K562 (cell line): ENCODE measurements at regions not wholly inside any gene's neighbourhood (a gene's known extent, or its start where the extent isn't known, plus 50 kb on each side); places are given as distances from the start of the nearest gene placed in this dataset.
"Not testable (repeated sequence)": the region's sequence is repeated elsewhere in the genome, so short reads cannot be mapped to it uniquely, and the experiment has no call there.

Experiments
- ATAC-seq: fragments of 200-7000 bp; cut with Tn5 transposase; 3 replicates; pipeline ENCODE4 v1.9.1; 2020; ENCODE audit warnings: moderate library complexity
- BruUV-seq: library from RNA; stranded (reverse); fragments of 400-500 nt; replicated peaks from 2 replicates; lab custom pipeline; 2021; lab: Mats Ljungman, UMichigan
- CTCF ChIA-PET: fragments of 300-600 bp; formaldehyde crosslinking; extraction: SDS; loops from one replicate; lab custom pipeline; 2021; ENCODE audit warnings: low intra/inter-chr PET ratio; lab: Yijun Ruan, JAX
- POLR2A ChIA-PET: fragments of 300-600, 350-650 bp; sonication (Branson Sonifier 250); formaldehyde crosslinking; extraction: SDS; loops from one replicate; lab custom pipeline; 2021; ENCODE audit warnings: antibody characterized with exemption, inconsistent platforms; lab: Yijun Ruan, JAX
- DNase-seq, 4 experiments: peaks; one replicate each; pipeline versions ENCODE4 v3.0.0 to v3.0.0-alpha.2; 2011 to 2018; ENCODE audit warnings: low spot score in 3 of 4, mixed read lengths in 3 of 4; ENCODE audit errors: extremely low read depth in 1 of 4
- FAIRE-seq: peaks from 2 replicates; lab custom pipeline; 2011; peaks lifted over from hg19 to GRCh38; lab: Jason Lieb, UNC
- H2AFZ ChIP-seq: 2 replicates; pipeline ENCODE4 v1.6.0; 2011; ENCODE audit warnings: low read depth, low read length, control low read depth, inconsistent platforms
- H3K27ac ChIP-seq: fragments of 200-600 bp; 3 replicates; pipeline ENCODE4 v1.8.0; 2011; ENCODE audit warnings: low read depth, mild to moderate bottlenecking, control low read depth, inconsistent platforms, low read length, moderate library complexity, mixed read lengths; ENCODE audit errors: extremely low read depth
- H3K27me3 ChIP-seq, 2 experiments: fragments of 300-600 bp in 1 of 2; 2 replicates in 1 of 2; 3 replicates in 1 of 2; pipeline versions ENCODE4 v1.6.0 to v1.8.0; 2011; ENCODE audit warnings: inconsistent platforms in 2 of 2, low read length in 2 of 2, mild to moderate bottlenecking in 1 of 2, mixed read lengths in 1 of 2, moderate library complexity in 1 of 2; ENCODE audit not compliant: control insufficient read depth in 2 of 2, insufficient read depth in 2 of 2
- H3K36me3 ChIP-seq: fragments of 300-600 bp; 3 replicates; pipeline ENCODE4 v1.8.0; 2011; ENCODE audit warnings: mild to moderate bottlenecking, low read length, inconsistent platforms; ENCODE audit not compliant: control insufficient read depth, insufficient read depth
- H3K4me1 ChIP-seq, 2 experiments: fragments of 200-600 bp in 1 of 2; replicated peaks in 1 of 2; 2 replicates in 1 of 2; 3 replicates in 1 of 2; pipeline versions ENCODE4 v1.5.1 to v1.8.0; 2011; ENCODE audit warnings: inconsistent platforms in 2 of 2, low read length in 2 of 2, mild to moderate bottlenecking in 1 of 2, mixed read lengths in 1 of 2, moderate library complexity in 1 of 2; ENCODE audit not compliant: control insufficient read depth in 2 of 2, insufficient read depth in 2 of 2
- H3K4me2 ChIP-seq: 2 replicates; pipeline ENCODE4 v1.6.1; 2011; ENCODE audit warnings: low read length, control low read depth, inconsistent platforms, mixed read lengths; ENCODE audit not compliant: insufficient read depth
- H3K4me3 ChIP-seq: fragments of 200-600 bp; sonication (generic), shearing (Covaris generic); 2 replicates; pipeline ENCODE4 v1.5.1; 2016; ENCODE audit warnings: control low read depth, inconsistent platforms
- H3K79me2 ChIP-seq: fragments of 200-600 bp; 3 replicates; pipeline ENCODE4 v1.8.0; 2011; ENCODE audit warnings: low read length, inconsistent platforms; ENCODE audit not compliant: control insufficient read depth, insufficient read depth
- H3K9ac ChIP-seq, 2 experiments: 2 replicates each; pipeline versions ENCODE4 v1.6.0 to v1.6.1; 2011; ENCODE audit warnings: low read depth in 2 of 2, low read length in 2 of 2, control low read depth in 1 of 2, inconsistent platforms in 1 of 2, mild to moderate bottlenecking in 1 of 2, mixed read lengths in 1 of 2; ENCODE audit not compliant: insufficient read depth in 1 of 2
- H3K9me1 ChIP-seq: one replicate; pipeline ENCODE4 v1.6.0; 2011; ENCODE audit warnings: inconsistent platforms, mild to moderate bottlenecking, low read length, moderate library complexity; ENCODE audit not compliant: control insufficient read depth, insufficient read depth
- H3K9me3 ChIP-seq: replicated peaks from 2 replicates; pipeline ENCODE4 v1.5.1; 2011; ENCODE audit warnings: low read depth, low read length, inconsistent platforms; ENCODE audit not compliant: control insufficient read depth, insufficient read depth
- H4K20me1 ChIP-seq: replicated peaks from 2 replicates; pipeline ENCODE4 v1.6.1; 2011; ENCODE audit warnings: low read length, inconsistent platforms, mixed read lengths; ENCODE audit not compliant: control insufficient read depth, insufficient read depth
- CBX8 ChIP-seq: fragments of 200-600 bp; sonication (generic); IDR thresholded peaks from 2 replicates; pipeline ENCODE4 v1.6.1; 2012; ENCODE audit warnings: borderline replicate concordance, mixed run types, low read depth, mild to moderate bottlenecking, moderate library complexity, mixed read lengths, low read length, control low read depth, inconsistent platforms; ENCODE audit not compliant: poor library complexity, severe bottlenecking; ENCODE audit errors: extremely low read depth
- DDX20 ChIP-seq: fragments of 450-650 bp; IDR thresholded peaks from 2 replicates; pipeline ENCODE4 v1.6.1; 2016; ENCODE audit warnings: missing genetic modification characterization, low read depth, mild to moderate bottlenecking, missing compliant biosample characterization, moderate library complexity
- ELK1 ChIP-seq: sonication (generic); formaldehyde crosslinking; IDR thresholded peaks from 2 replicates; pipeline ENCODE4 v1.8.1; 2022; ENCODE audit warnings: missing genetic modification reagents
- ETV5 ChIP-seq: sonication (generic); formaldehyde crosslinking; IDR thresholded peaks from 2 replicates; pipeline ENCODE4 v1.4.0; 2020; ENCODE audit warnings: low read depth, mild to moderate bottlenecking, missing genetic modification reagents
- FIP1L1 ChIP-seq: fragments of 200-400 bp; formaldehyde crosslinking; IDR thresholded peaks from 2 replicates; pipeline ENCODE4 v1.6.1; 2018; ENCODE audit warnings: mild to moderate bottlenecking, low read depth, low read length; ENCODE audit not compliant: poor library complexity, severe bottlenecking
- GABPA ChIP-seq: fragments of 200-800 bp; sonication (Bioruptor generic); conservative IDR thresholded peaks from 2 replicates; pipeline ENCODE4 v1.6.1; 2016; ENCODE audit warnings: low read depth, missing genetic modification characterization, missing compliant biosample characterization
- HINFP ChIP-seq: fragments of 450-650 bp; conservative IDR thresholded peaks from 2 replicates; pipeline ENCODE4 v1.6.1; 2016; ENCODE audit warnings: missing genetic modification characterization, low read depth, mild to moderate bottlenecking, control low read depth, missing compliant biosample characterization
- HLTF ChIP-seq: fragments of 450-650 bp; IDR thresholded peaks from 2 replicates; pipeline ENCODE4 v1.6.1; 2016
- NCOR1 ChIP-seq: fragments of 450-650 bp; IDR thresholded peaks from 2 replicates; pipeline ENCODE4 v1.6.1; 2016; ENCODE audit warnings: mild to moderate bottlenecking, moderate library complexity
- RFX7 ChIP-seq: fragments of 250-450 bp; sonication (Bioruptor Pico); IDR thresholded peaks from 2 replicates; pipeline ENCODE4 v1.5.1; 2021; ENCODE audit warnings: mild to moderate bottlenecking
- SOX6 ChIP-seq: fragments of 450-650 bp; IDR thresholded peaks from 2 replicates; pipeline ENCODE4 v1.6.1; 2014; ENCODE audit warnings: mild to moderate bottlenecking
- SP2 ChIP-seq: IDR thresholded peaks from 2 replicates; pipeline ENCODE4 v1.6.1; 2011; ENCODE audit warnings: mild to moderate bottlenecking, low read depth, low read length, moderate library complexity; ENCODE audit not compliant: poor library complexity, severe bottlenecking; ENCODE audit errors: extremely low read depth
- ZNF224 ChIP-seq: sonication (generic); formaldehyde crosslinking; IDR thresholded peaks from 2 replicates; pipeline ENCODE4 v1.8.0; 2022; ENCODE audit warnings: mild to moderate bottlenecking, missing genetic modification reagents
- ZNF57 ChIP-seq: fragments of 450-650 bp; formaldehyde crosslinking; IDR thresholded peaks from 2 replicates; pipeline ENCODE4 v1.4.0; 2020; ENCODE audit warnings: mild to moderate bottlenecking, moderate library complexity
- WGBS: fragments of 100-300 bp; shearing (Covaris generic); methylation state at CpG from one replicate; pipeline ENCODE4 v1.1.6; 2016; ENCODE audit warnings: low coverage, mixed read lengths; ENCODE audit not compliant: insufficient coverage; ENCODE audit errors: missing lambda C conversion rate; 5-methylcytosine and 5-hydroxymethylcytosine counted together
- in situ Hi-C: fragments of 300-500 bp; cut with MboI; formaldehyde crosslinking; loops from 4 replicates; pipeline ENCODE4 v1.15.0; 2018; ENCODE audit warnings: inconsistent platforms, mixed read lengths
- intact Hi-C: fragments of 100-400 bp; cut with micrococcal nuclease; formaldehyde crosslinking; loops from 2 replicates; pipeline ENCODE4 v1.14.2; 2022

- H2AFZ ChIP-seq, H3K79me2 ChIP-seq, DNase-seq, CTCF ChIA-PET, H3K4me2 ChIP-seq, H3K4me3 ChIP-seq, BruUV-seq, H3K36me3 ChIP-seq, H3K9me3 ChIP-seq, H3K4me1 ChIP-seq, H3K9ac ChIP-seq, in situ Hi-C loops: not testable (repeated sequence)
- peak; percentile 39 for TF ChIP-seq CBX8
- TF ChIP-seq, all 486 proteins: peak for 1; not testable (repeated sequence) for 485
- POLR2A ChIA-PET, H3K9me1 ChIP-seq, H3K27ac ChIP-seq, H4K20me1 ChIP-seq, intact Hi-C loops, ATAC-seq: not testable (repeated sequence)
- 10% methylated on average over 11 of the region's 11 CpGs for WGBS
- FAIRE-seq = peak; percentile 71
- peaks cover 18 to 32% of the 10 kb centered on the region in 2 experiments for H3K27me3 ChIP-seq
These were observed 73.4 kb upstream of the ABI1 start for GRCh38 chr10:26934190-26934589.

GRCh38 chr10:26932576-26932975 lies 71.8 kb upstream of the ABI1 start:
- H3K9me1 ChIP-seq = no peaks in the 10 kb centered on the region
- H3K27ac ChIP-seq = no peak overlapping the region
- POLR2A ChIA-PET = no interaction called here
- no peak overlapping the region for H3K4me3 ChIP-seq
- no peaks in the 10 kb centered on the region for H3K9me3 ChIP-seq
- 0% methylated on average over 2 of the region's 2 CpGs for WGBS
- H3K36me3 ChIP-seq = no peaks in the 10 kb centered on the region
- FAIRE-seq = no peak
- H3K4me1 ChIP-seq = peaks cover 0 to 6% of the 10 kb centered on the region in 2 experiments; a peak in 3 of 5 replicates
- CTCF ChIA-PET = no interaction called here
- no peaks in the 10 kb centered on the region for H4K20me1 ChIP-seq
- no peak overlapping the region for H2AFZ ChIP-seq
- no peak for ATAC-seq
- no peak overlapping the region for H3K9ac ChIP-seq
- in situ Hi-C loops (no loop called here), intact Hi-C loops (no loop called here)
- no peak overlapping the region for H3K4me2 ChIP-seq
- BruUV-seq = no TSS peak
- peaks cover 9 to 24% of the 10 kb centered on the region in 2 experiments; a peak in 4 of 5 replicates for H3K27me3 ChIP-seq
- DNase-seq = no peak
- no peaks in the 10 kb centered on the region for H3K79me2 ChIP-seq
- no peak for TF ChIP-seq HLTF
- TF ChIP-seq HINFP (tag) = no peak
- TF ChIP-seq SP2 = no peak
- no peak for TF ChIP-seq FIP1L1
- TF ChIP-seq RFX7 (CRISPR knock-in tag) = no peak
- TF ChIP-seq SOX6 = no peak
- no peak for TF ChIP-seq DDX20 (tag)
- TF ChIP-seq GABPA = no peak
- no peak for TF ChIP-seq ELK1
- TF ChIP-seq ZNF224 (CRISPR knock-in tag) = no peak
- TF ChIP-seq NCOR1 = no peak
- no peak for TF ChIP-seq ZNF57
- TF ChIP-seq ETV5 (CRISPR knock-in tag) = no peak
